MM.1S (cell line): ENCODE measurements at regions not wholly inside any gene's neighbourhood (a gene's known extent, or its start where the extent isn't known, plus 50 kb on each side); places are given as distances from the start of the nearest gene placed in this dataset.

Experiments used
- EZH2 ChIP-seq: fragments of 300-600 bp; sonication (generic); optimal IDR thresholded peaks from 2 replicates; pipeline ENCODE3; 2017; ENCODE audit warnings: low read depth, mild to moderate bottlenecking, antibody characterized with exemption, low read length, mixed read lengths
- EZH2phosphoT487 ChIP-seq: fragments of 300-600 bp; sonication (generic); IDR thresholded peaks from 2 replicates; pipeline ENCODE4 v1.6.1; 2018; ENCODE audit warnings: antibody characterized with exemption, low read length
- TF ChIP-seq, protein P1 (sequence below): fragments of 300-600 bp; sonication (generic); IDR thresholded peaks from 2 replicates; pipeline ENCODE4 v1.5.1; 2016; ENCODE audit warnings: antibody characterized with exemption, low read length, mixed read lengths

DNA sequence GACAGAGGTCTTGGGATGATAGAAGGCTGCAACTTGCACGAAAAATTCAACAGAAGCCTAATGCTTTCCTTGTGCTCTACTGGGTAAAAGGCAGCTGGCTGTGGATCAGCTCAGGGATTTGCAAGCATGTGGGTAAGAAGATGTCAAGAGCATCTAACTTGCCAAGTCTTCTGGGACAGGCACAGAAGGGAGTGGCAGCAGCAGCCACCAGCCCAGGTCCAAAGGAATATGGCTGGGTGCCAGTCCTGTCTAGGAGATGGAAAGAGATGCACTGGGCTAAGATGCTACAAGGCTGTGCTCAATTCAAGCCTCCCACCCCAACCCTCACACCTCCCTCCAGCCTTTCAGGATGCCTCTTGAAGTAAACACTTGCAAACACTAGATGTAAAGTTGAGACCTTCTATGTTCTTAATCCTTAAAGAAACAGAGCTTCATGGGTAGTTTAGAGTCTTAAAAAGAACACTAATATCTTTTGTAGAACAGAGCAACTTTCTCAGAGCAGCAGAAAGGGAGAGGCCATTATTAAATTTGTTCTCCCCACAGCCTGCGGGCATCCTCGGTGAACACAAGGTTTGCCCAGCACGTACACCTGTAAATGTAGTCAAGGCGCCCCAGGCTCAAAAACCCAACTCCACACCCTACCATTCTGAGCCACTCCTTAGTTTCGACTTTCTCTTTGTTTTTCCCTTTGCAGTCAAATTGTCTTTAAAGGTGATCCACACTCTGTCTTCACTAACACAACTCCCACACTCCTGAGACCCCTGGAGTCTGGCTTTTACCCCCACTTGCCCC is 64.6 kb upstream of the BCAR3 start:
- TF ChIP-seq, protein P1, sequence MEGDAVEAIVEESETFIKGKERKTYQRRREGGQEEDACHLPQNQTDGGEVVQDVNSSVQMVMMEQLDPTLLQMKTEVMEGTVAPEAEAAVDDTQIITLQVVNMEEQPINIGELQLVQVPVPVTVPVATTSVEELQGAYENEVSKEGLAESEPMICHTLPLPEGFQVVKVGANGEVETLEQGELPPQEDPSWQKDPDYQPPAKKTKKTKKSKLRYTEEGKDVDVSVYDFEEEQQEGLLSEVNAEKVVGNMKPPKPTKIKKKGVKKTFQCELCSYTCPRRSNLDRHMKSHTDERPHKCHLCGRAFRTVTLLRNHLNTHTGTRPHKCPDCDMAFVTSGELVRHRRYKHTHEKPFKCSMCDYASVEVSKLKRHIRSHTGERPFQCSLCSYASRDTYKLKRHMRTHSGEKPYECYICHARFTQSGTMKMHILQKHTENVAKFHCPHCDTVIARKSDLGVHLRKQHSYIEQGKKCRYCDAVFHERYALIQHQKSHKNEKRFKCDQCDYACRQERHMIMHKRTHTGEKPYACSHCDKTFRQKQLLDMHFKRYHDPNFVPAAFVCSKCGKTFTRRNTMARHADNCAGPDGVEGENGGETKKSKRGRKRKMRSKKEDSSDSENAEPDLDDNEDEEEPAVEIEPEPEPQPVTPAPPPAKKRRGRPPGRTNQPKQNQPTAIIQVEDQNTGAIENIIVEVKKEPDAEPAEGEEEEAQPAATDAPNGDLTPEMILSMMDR, result no peak
- TF ChIP-seq EZH2, result no peak
- TF ChIP-seq EZH2phosphoT487, result no peak
